ENCODE measurements at regions not wholly inside any gene's neighbourhood (a gene's known extent, or its start where the extent isn't known, plus 50 kb on each side); places are given as distances from the start of the nearest gene placed in this dataset.

DNA sequence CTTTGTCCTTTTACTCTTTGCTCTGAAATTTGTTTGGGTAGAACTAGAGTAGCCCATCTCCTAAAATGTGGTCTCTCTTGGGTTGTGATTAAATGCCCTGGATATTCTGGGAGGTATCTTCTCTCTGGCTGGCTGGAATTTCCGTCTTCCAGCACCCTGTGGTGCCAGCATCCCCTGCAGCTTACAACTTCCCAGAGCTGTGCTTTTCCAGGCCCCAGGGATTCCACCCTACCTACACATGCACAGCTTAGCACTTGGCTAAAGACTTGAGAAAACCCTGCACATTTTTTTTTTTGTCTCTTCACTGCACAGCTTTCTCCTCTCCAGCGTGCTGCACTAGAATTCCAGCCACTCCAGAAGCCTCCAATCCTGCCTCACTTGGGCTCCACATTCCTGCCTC lies 334.7 kb downstream of the IRS2 start:
- Histone ChIP-seq H2AK9ac (replicated peaks; ENCODE audit: low read depth, low read length, poor library complexity) (no peak overlapping the region), H2AK5ac (ENCODE audit: low read depth, low read length) (no peak overlapping the region), H2BK120ac (ENCODE audit: low read depth, low read length) (no peak overlapping the region), H4K20me1 (ENCODE audit: insufficient read depth, low read length) (no peaks in the 10 kb centered on the region), H3K23ac (ENCODE audit: low read depth, low read length) (no peak overlapping the region), H4K91ac (ENCODE audit: insufficient read depth, low read depth, low read length) (no peak overlapping the region), H3K27me3 (ENCODE audit: control insufficient read depth, insufficient read depth, low read length) (0 out of 2 replicates have a peak, but pooled peaks cover 2% of the 10 kb centered on the region), H2BK15ac (ENCODE audit: low read depth, low read length) (no peak overlapping the region), H3K9ac (ENCODE audit: low read depth, low read length) (no peak overlapping the region), H3K9me3 (ENCODE audit: control insufficient read depth, insufficient read depth, low read length) (no peaks in the 10 kb centered on the region), H4K8ac (ENCODE audit: low read depth in 2 of 2, low read length in 2 of 2) (no peak overlapping the region), H3K14ac (replicated peaks; ENCODE audit: low read depth, low read length) (no peak overlapping the region), H2BK5ac (ENCODE audit: low read depth, low read length, poor library complexity, severe bottlenecking) (no peak overlapping the region), H3K56ac (ENCODE audit: extremely low read depth, insufficient read depth, low read length) (no peak overlapping the region), H2AFZ (replicated peaks; ENCODE audit: low read length, poor library complexity) (no peak overlapping the region), H3K9me1 (ENCODE audit: insufficient read depth, low read length) (peaks cover 7% of the 10 kb centered on the region), H3K36me3 (ENCODE audit: control insufficient read depth, insufficient read depth, low read length) (no peaks in the 10 kb centered on the region), H3K27ac (ENCODE audit: insufficient read depth, low read length) (no peak overlapping the region), H3K4me2 (ENCODE audit: low read depth, low read length) (no peak overlapping the region), H3K4me1 (ENCODE audit: control insufficient read depth, insufficient read depth, low read length) (peaks cover 4% of the 10 kb centered on the region), H3K18ac (ENCODE audit: low read depth, low read length) (no peak overlapping the region), H3K4me3 (ENCODE audit: insufficient read depth, low read depth, low read length) (no peak overlapping the region), H3K79me1 (ENCODE audit: low read depth in 1 of 2, low read length in 2 of 2) (no peaks in the 10 kb centered on the region), H2BK20ac (ENCODE audit: low read depth, low read length) (no peak overlapping the region), H3K4ac (ENCODE audit: low read depth, low read length) (no peak overlapping the region), H4K5ac (ENCODE audit: low read depth, low read length) (no peak overlapping the region)
- WGBS, 2 experiments (ENCODE audit: extremely low coverage in 2 of 2, insufficient read length in 1 of 2), result no CpG with 5 or more reads among the region's 2 CpGs
- TF ChIP-seq CHD1 (IDR thresholded peaks at IDR 0.05; ENCODE audit: low read depth, low read length) (no peak), MAFK (IDR thresholded peaks at IDR 0.05; ENCODE audit: low read depth, low read length) (no peak), MAZ (IDR thresholded peaks at IDR 0.05; ENCODE audit: borderline replicate concordance, low read depth, low read length) (no peak), POLR2A (IDR thresholded peaks at IDR 0.05; ENCODE audit: low read depth, low read length) (no peak), NFE2L2 (IDR thresholded peaks at IDR 0.05; ENCODE audit: low read depth, low read length) (no peak), MXI1 (IDR thresholded peaks at IDR 0.05; ENCODE audit: borderline replicate concordance, low read depth, low read length) (no peak), RCOR1 (IDR thresholded peaks at IDR 0.05; ENCODE audit: insufficient replicate concordance, low read length) (no peak), SMC3 (IDR thresholded peaks at IDR 0.05; ENCODE audit: low read depth, low read length) (no peak)
- TF ChIP-seq, protein P1, sequence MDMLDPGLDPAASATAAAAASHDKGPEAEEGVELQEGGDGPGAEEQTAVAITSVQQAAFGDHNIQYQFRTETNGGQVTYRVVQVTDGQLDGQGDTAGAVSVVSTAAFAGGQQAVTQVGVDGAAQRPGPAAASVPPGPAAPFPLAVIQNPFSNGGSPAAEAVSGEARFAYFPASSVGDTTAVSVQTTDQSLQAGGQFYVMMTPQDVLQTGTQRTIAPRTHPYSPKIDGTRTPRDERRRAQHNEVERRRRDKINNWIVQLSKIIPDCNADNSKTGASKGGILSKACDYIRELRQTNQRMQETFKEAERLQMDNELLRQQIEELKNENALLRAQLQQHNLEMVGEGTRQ (IDR thresholded peaks at IDR 0.05; ENCODE audit: low read depth, low read length), result no peak
- TF ChIP-seq, protein P2, sequence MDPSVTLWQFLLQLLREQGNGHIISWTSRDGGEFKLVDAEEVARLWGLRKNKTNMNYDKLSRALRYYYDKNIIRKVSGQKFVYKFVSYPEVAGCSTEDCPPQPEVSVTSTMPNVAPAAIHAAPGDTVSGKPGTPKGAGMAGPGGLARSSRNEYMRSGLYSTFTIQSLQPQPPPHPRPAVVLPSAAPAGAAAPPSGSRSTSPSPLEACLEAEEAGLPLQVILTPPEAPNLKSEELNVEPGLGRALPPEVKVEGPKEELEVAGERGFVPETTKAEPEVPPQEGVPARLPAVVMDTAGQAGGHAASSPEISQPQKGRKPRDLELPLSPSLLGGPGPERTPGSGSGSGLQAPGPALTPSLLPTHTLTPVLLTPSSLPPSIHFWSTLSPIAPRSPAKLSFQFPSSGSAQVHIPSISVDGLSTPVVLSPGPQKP (IDR thresholded peaks at IDR 0.05; ENCODE audit: borderline replicate concordance, low read depth, low read length), result no peak
- CTCF ChIA-PET, result interaction anchor here (0.7 kb wide), 1 partner anchor 652 kb away, joined by 4 read pairs; no protein-coding TSS in a partner anchor
- DNase-seq, result no peak
- intact Hi-C loops (cut with micrococcal nuclease) (no loop called here), dilution Hi-C loops (cut with HindIII; ENCODE audit: low sequenced_read_pairs, unreplicated experiment) (no loop called here), in situ Hi-C loops (cut with MboI; ENCODE audit: low sequenced_read_pairs) (no loop called here)
- POLR2A ChIA-PET (ENCODE audit: unreplicated experiment), result no interaction called here
- ATAC-seq (ENCODE audit: low read depth), result no peak
- BruUV-seq (replicated peaks), result no TSS peak

Data from IMR-90 (cell line).